ENCODE measurements at regions not wholly inside any gene's neighbourhood (a gene's known extent, or its start where the extent isn't known, plus 50 kb on each side); places are given as distances from the start of the nearest gene placed in this dataset.
"Not testable (repeated sequence)": the region's sequence is repeated elsewhere in the genome, so short reads cannot be mapped to it uniquely, and the experiment has no call there.

DNA sequence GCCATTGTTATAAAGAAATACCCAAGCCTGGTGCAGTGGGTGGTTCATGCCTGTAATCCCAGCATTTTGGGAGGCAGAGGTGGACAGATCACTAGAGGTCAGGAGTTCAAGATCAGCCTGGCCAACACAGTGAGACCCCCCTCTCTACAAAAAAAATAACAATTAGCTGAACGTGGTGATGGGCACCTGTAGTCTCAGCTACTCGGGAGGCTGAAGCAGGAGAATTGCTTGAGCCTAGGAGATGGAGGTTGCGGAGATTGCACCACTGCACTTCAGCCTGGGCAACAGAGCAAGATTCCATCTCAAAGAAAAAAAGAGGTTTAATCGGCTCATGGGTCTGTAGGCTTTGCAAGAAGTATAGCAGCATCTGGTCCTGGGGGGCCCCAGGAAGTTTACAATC, 284.0 kb downstream of the RASEF start:
- TF ChIP-seq, protein P1, sequence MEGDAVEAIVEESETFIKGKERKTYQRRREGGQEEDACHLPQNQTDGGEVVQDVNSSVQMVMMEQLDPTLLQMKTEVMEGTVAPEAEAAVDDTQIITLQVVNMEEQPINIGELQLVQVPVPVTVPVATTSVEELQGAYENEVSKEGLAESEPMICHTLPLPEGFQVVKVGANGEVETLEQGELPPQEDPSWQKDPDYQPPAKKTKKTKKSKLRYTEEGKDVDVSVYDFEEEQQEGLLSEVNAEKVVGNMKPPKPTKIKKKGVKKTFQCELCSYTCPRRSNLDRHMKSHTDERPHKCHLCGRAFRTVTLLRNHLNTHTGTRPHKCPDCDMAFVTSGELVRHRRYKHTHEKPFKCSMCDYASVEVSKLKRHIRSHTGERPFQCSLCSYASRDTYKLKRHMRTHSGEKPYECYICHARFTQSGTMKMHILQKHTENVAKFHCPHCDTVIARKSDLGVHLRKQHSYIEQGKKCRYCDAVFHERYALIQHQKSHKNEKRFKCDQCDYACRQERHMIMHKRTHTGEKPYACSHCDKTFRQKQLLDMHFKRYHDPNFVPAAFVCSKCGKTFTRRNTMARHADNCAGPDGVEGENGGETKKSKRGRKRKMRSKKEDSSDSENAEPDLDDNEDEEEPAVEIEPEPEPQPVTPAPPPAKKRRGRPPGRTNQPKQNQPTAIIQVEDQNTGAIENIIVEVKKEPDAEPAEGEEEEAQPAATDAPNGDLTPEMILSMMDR (IDR thresholded peaks at IDR 0.05), result not testable (repeated sequence)
- not testable (repeated sequence) for TF ChIP-seq EP300, POLR2A, POLR2AphosphoS5 (IDR thresholded peaks at IDR 0.05)
